Fibroblast of skin of scalp (primary cell): ENCODE measurements at regions not wholly inside any gene's neighbourhood (a gene's known extent, or its start where the extent isn't known, plus 50 kb on each side); places are given as distances from the start of the nearest gene placed in this dataset.
"Not testable (repeated sequence)": the region's sequence is repeated elsewhere in the genome, so short reads cannot be mapped to it uniquely, and the experiment has no call there.

Experiments used
- DNase-seq: peaks from one replicate; pipeline ENCODE4 v3.0.0-alpha.2; 2013

DNA sequence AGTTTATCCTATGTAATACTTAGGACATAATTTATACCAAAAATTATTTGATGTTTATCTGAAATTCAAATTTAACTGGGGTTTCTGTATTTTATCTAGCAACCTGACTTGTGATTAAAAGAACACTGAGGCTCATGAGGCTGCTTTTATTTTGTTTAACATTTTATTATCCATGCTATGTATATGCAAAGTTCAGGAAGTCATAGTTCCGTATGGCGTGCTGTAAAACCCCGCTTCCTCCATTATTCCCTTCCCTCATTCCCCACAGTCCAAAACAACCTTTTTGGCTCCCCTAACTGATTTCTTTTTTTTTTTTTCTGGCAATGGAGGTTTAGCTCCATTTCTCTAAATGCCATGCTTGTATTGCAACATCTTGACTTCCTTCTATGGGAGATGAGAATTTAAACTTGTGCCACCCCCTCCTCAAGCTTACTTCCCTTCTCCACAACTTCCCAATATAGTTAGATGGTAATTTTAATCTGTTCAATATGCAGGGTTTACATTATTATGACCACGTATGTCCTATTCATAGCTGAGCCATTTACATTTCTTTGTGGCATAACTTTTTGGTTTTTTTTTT is 138.0 kb upstream of the DNAH14 start:
- no peak for DNase-seq

DNA sequence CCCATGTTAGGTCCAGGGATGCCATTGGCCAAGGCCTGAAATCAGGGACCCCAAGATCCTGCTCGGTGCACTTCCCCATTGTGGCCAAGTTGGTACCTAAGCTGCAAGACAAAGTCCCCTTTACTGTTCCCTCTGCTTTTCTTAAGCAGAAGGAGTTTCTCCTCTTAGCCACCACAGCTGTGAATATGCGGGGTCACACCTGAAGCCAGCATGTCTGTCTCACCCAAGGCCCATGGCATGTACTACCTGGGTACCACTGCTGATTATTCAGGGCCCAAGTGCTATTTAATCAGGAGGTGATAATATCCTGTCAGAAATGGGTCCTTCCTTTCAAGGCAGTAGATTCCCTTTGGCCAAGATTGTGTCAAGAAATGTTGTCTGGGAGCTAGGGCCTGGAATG is 133.9 kb upstream of the DNAH14 start:
- DNase-seq: no peak

DNA sequence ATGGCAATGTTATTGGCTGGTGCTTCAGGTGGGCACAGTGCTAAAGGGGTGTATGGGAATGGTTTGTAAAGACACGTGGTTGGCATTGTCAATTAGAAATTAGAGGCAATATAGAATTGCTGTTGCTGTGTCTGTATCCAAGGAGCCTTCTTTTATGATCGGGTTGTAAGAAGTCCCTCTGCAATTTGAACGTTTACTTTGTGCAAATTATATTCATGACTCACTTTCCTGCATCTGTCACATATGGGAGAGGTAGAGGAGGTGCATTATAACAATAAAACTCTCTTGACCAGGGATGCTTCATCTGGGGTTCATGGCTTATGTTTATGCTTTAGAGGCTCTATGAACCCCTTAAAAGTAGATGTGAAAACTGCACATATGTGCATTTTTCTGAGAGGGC is 130.4 kb upstream of the DNAH14 start:
- no peak for DNase-seq

DNA sequence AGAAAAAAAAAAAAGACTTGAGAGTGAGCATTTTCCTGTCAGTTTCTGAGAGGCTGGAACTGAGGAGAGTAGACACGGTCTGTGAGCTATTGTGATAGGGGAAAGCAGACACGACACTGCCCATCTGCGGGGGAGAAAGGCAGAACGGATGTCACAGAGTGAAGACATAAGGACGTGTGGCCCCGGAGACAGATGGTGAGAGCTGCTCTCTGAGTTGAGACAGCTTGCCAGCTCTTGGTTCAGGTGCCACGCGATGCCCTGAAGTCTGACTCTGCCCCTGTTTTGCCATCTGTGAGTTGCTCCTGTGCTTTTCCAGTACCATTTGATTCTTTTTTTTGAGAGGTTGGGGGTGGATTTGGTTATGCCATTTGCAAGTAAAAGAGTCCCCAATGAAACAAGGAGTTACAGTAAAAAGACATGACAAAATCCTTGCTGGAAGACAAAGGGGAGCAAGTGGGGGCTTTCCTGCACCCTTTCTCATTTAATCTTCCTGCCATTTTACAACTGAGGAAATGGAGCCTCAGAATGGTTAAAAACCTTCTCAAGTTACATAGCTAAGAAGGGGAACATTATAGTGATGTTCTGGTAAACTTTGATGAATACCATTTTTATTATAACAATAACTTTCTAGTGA is 128.9 kb upstream of the DNAH14 start:
- DNase-seq: no peak

DNA sequence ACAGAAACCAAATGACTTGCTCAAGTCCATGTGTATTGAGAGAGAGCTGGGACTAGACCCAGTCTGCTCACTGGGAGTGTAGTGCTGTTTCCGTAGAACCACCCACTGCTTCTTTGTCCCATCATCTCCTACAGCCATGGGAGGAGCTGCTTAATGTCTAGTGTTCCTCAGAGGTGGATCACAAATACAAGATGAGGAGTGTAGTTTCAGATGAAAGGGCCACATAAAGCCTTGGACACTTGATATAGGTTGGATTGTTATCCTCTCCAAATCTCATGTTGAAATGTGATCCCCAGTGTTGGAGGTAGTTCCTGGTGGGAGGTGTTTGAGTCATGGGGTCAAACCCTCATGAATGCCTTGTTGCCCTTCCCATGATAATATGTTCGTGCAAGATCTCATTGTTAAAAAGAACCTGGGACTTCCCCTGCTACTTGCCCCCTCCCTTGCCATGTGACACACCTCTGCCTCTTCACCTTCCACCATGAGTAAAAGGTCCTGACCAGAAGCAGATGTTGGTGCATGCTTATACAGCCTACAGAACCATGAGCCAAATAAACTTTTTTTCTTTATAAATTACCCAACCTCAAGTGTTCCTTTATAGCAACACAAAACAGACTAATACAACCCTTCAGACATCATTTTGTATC is 127.5 kb upstream of the DNAH14 start:
- DNase-seq: no peak

- no peak for DNase-seq
These were observed 126.9 kb upstream of the DNAH14 start for GRCh38 chr1:224802617-224803016.

- DNase-seq: no peak
These were observed 125.3 kb upstream of the DNAH14 start for GRCh38 chr1:224804220-224804619.

DNA sequence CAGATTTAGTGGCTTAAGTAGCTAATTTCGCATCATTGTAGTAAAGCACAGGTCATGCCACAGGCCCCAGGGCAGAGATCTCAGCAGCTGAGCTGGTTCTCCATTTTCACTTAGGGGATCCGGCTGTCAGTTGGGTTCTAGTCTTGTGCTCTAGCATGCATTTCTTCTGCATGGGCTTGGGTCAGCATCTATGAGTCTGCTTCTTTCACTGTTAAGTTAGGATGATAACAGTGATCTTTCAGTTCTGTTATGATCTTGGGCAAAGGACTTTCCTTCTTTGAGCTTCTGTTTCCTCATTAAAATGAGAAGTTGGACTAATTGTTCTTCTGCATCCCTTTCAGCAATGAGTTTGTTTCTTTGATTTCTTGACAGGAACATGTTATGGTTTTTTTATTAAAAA is 123.6 kb upstream of the DNAH14 start:
- DNase-seq: no peak

- DNase-seq: no peak
These were observed 120.3 kb upstream of the DNAH14 start for GRCh38 chr1:224809137-224809536.

GRCh38 chr1:224809613-224810012 is 119.9 kb upstream of the DNAH14 start:
- no peak for DNase-seq

DNA sequence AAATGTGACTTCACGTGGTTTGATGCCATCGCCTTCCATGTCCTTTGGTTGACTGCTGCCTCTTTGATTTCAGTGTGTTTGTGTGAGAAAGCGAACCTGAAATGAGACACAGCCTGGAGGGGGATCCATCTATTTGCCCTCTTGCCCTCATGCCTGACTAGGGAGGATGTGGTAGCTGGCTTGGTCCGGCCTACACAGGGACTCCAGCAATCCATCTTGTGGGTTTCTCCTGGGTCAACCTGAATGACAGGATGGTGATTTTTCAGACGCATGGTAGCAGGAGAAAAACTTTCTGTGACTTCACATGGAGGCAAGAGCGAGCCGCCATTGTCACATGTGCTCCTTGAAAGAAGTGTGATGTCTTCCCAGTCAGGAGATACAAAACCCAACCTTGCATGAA is 117.9 kb upstream of the DNAH14 start:
- no peak for DNase-seq

GRCh38 chr1:224815647-224816046 is 113.8 kb upstream of the DNAH14 start:
- DNase-seq: no peak

GRCh38 chr1:224816062-224816461 is 113.4 kb upstream of the DNAH14 start:
- no peak for DNase-seq

- DNase-seq: no peak
These were observed 112.1 kb upstream of the DNAH14 start for GRCh38 chr1:224817382-224817781.

DNA sequence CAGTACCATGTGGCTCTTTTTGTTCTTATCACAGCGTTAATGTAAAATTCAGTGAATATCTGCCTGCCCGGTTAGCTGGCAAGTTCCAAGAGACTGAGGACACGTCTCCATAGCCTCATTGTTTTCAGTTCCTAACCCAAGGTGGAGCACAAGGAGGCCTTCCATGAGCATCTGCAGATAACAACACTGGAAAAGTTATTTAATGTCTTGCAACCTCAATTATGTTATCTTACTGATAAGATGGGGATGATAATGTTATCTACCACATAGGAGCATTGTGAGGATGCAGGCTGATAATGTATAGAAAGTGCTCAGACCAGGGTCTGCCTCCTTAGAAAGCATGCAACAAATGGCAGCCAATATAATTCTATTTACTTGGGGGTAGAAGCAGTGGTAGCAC is 109.6 kb upstream of the DNAH14 start:
- no peak for DNase-seq

DNA sequence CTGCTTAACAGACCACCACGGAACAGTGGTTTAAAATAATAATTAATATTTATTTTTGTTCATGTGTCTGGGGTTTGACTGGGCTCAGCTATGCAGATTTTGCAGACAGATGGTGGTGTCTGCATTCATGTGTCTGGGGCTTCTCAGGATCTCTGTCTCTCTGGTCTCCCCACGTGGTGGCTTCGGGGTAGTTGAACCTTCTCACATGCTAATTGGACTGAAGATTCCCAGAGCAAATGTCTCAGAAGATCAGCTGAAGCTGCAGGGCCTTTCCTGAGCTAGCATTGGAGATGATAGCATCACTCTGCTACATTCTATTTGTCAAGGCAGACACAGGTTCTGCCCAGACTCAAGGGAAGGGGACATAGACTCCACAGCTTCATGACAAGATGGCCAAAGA is 109.1 kb upstream of the DNAH14 start:
- DNase-seq: no peak

GRCh38 chr1:224821751-224822150 is 107.7 kb upstream of the DNAH14 start:
- not testable (repeated sequence) for DNase-seq

DNA sequence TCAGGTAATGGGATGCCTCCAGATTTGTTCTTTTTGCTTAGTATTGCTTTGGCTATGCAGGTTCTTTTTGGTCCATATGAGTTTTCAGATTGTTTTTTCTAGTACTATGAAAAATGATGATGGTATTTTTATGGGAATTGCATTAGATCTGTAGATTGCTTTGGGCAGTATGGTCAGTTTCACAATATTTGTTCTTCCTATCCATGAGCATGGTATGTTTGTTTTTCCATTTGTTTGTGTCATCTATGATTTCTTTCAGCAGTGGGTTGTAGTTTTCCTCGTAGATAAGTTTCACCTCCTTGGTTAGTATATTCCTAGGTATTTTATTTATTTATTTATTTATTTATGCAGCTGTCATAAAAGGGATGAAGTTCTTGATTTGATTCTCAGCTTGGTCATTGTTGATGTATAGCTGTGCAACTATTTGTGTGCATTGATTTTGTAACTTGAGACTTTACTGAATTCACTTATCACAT is 103.9 kb upstream of the DNAH14 start:
- DNase-seq: no peak

- peak; percentile 40 for DNase-seq
These were observed 100.8 kb upstream of the DNAH14 start for GRCh38 chr1:224828691-224829090.

DNA sequence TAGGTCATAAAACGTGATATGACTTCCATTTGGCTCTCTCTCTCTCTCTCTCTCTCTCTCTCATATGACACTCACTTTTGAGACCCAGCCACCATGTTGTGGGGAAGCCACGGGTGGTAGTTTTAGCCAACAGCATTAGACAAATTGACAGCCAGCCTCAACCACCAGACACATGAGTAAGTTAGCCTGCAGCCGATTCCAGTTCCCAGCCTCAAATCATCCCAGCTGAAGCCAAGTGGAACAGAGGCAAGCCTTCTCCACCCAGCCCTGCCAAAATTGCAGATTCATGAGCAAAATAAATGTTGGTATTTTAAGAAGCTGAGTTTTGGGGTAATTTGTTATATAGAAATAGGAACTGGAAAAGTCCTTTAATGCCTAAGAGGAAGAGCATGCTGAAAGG is 98.0 kb upstream of the DNAH14 start:
- no peak for DNase-seq

DNA sequence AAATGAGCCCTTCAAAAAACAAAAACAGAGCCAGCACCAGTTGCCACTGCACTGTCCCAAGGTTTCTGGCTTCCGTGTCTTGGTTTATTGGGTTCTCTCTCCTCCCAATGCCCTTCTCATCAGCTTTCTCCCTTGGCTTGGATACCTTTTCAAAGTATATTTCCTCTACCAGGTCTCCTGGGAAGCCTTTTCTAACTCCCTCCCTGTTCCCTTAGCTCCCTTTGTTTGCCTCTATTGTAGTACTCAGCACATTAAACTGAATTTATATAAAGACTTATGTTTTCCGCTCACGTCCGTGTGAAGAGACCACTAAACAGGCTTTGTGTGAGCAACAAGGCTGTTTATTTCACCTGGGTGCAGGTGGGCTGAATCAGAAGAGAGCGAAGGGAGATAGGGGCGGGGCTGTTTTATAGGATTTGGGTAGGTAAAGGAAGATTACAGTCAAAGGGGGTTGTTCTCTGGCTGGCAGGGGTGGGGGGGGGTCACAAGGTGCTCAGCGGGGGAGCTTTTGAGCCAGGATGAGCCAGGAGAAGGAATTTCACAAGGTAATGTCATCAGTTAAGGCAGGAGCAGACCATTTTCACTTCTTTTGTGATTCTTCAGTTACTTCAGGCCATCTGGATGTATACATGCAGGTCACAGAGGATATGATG is 89.7 kb upstream of the DNAH14 start:
- not testable (repeated sequence) for DNase-seq

DNA sequence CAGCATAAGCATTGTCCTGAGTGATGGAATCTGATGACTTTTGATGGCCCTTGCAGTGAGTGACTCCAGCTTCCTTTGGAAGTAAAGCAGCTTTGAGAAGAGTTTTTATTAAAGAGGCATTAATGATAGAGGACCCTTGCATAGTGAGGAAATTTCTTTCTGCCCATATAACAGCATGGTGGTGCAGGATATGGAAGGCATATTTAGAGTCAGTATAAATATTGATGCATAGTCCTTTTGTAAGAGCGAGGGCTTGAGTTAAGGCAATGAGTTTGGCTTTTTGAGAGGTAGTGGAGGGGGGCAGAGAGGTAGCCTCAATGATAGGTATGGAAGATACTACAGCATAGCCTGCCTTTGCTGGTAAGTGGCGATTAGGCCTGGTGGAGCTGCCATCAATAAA is 87.7 kb upstream of the DNAH14 start:
- not testable (repeated sequence) for DNase-seq

- DNase-seq: no peak
These were observed 83.2 kb upstream of the DNAH14 start for GRCh38 chr1:224846119-224846907.
